Osteocyte (in vitro differentiated cells): ENCODE measurements at regions not wholly inside any gene's neighbourhood (a gene's known extent, or its start where the extent isn't known, plus 50 kb on each side); places are given as distances from the start of the nearest gene placed in this dataset.
"Not testable (repeated sequence)": the region's sequence is repeated elsewhere in the genome, so short reads cannot be mapped to it uniquely, and the experiment has no call there.

ENCODE experiments used
- DNase-seq: peaks from one replicate; pipeline ENCODE4 v3.0.0; 2021; ENCODE audit warnings: mixed read lengths; ENCODE audit not compliant: unreplicated experiment; ENCODE audit errors: extremely low spot score
- H3K27ac Mint-ChIP-seq: one replicate; pipeline ENCODE4 v1.8.0; 2021; ENCODE audit warnings: mild to moderate bottlenecking, mixed read lengths; ENCODE audit not compliant: unreplicated experiment
- H3K27me3 Mint-ChIP-seq: one replicate; pipeline ENCODE4 v1.8.0; 2021; ENCODE audit warnings: mixed read lengths; ENCODE audit not compliant: unreplicated experiment
- H3K36me3 Mint-ChIP-seq: one replicate; pipeline ENCODE4 v1.8.0; 2021; ENCODE audit warnings: mixed read lengths; ENCODE audit not compliant: unreplicated experiment
- H3K4me1 Mint-ChIP-seq: one replicate; pipeline ENCODE4 v1.8.0; 2021; ENCODE audit warnings: mixed read lengths; ENCODE audit not compliant: unreplicated experiment
- H3K4me3 Mint-ChIP-seq: one replicate; pipeline ENCODE4 v1.8.0; 2021; ENCODE audit warnings: mild to moderate bottlenecking, moderate library complexity, mixed read lengths; ENCODE audit not compliant: unreplicated experiment
- H3K9me3 Mint-ChIP-seq: one replicate; pipeline ENCODE4 v1.8.0; 2021; ENCODE audit warnings: mixed read lengths; ENCODE audit not compliant: unreplicated experiment
- CTCF ChIP-seq: fragments of 200-600 bp; sonication (generic); IDR thresholded peaks from 2 replicates; pipeline ENCODE4 v1.5.0; 2021; ENCODE audit warnings: antibody characterized with exemption, mild to moderate bottlenecking, moderate library complexity

- Mint-ChIP-seq H3K9me3 (no peaks in the 10 kb centered on the region), H3K4me3 (no peak overlapping the region), H3K27me3 (no peaks in the 10 kb centered on the region), H3K27ac (no peak overlapping the region), H3K4me1 (no peaks in the 10 kb centered on the region), H3K36me3 (no peaks in the 10 kb centered on the region)
- no peak for TF ChIP-seq CTCF
- no peak for DNase-seq
Observed at GRCh38 chr2:59754011-59754735, 799.3 kb downstream of the BCL11A start.

- H3K36me3 Mint-ChIP-seq = no peaks in the 10 kb centered on the region
- H3K27ac Mint-ChIP-seq = no peak overlapping the region
- peaks cover 4% of the 10 kb centered on the region for H3K27me3 Mint-ChIP-seq
- no peaks in the 10 kb centered on the region for H3K9me3 Mint-ChIP-seq
- TF ChIP-seq CTCF = no peak
- H3K4me1 Mint-ChIP-seq = no peaks in the 10 kb centered on the region
- DNase-seq = no peak
- no peak overlapping the region for H3K4me3 Mint-ChIP-seq
Observed at GRCh38 chr2:59752512-59752911, 800.9 kb downstream of the BCL11A start.

GRCh38 chr2:59752071-59752470, 801.4 kb downstream of the BCL11A start:
- no peaks in the 10 kb centered on the region for H3K4me1 Mint-ChIP-seq
- H3K27me3 Mint-ChIP-seq = peaks cover 4% of the 10 kb centered on the region
- no peak overlapping the region for H3K27ac Mint-ChIP-seq
- no peaks in the 10 kb centered on the region for H3K36me3 Mint-ChIP-seq
- H3K4me3 Mint-ChIP-seq = no peak overlapping the region
- TF ChIP-seq CTCF = no peak
- DNase-seq = no peak
- no peaks in the 10 kb centered on the region for H3K9me3 Mint-ChIP-seq

GRCh38 chr2:59751214-59751613, 802.2 kb downstream of the BCL11A start:
- DNase-seq, H3K36me3 Mint-ChIP-seq, H3K4me3 Mint-ChIP-seq, H3K9me3 Mint-ChIP-seq, H3K4me1 Mint-ChIP-seq, H3K27ac Mint-ChIP-seq, H3K27me3 Mint-ChIP-seq: not testable (repeated sequence)

GRCh38 chr2:59746291-59746690, 807.2 kb downstream of the BCL11A start:
- Mint-ChIP-seq H3K4me1 (no peaks in the 10 kb centered on the region), H3K4me3 (no peak overlapping the region), H3K27me3 (peaks cover 4% of the 10 kb centered on the region), H3K27ac (no peak overlapping the region), H3K9me3 (no peaks in the 10 kb centered on the region), H3K36me3 (no peaks in the 10 kb centered on the region)
- DNase-seq = no peak
- no peak for TF ChIP-seq CTCF
